GM23338 (cell line): ENCODE measurements at regions not wholly inside any gene's neighbourhood (a gene's known extent, or its start where the extent isn't known, plus 50 kb on each side); places are given as distances from the start of the nearest gene placed in this dataset.

Experiments used
- ATAC-seq: fragments of 200-7000 bp; cut with Tn5 transposase; 3 replicates; pipeline ENCODE4 v1.9.1; 2020
- DNase-seq: peaks from one replicate; pipeline ENCODE4 v3.0.0-alpha.2; 2015; ENCODE audit warnings: low spot score
- H2AFZ ChIP-seq: fragments of 200-600 bp; sonication (generic); 2 replicates; pipeline ENCODE4 v1.8.0; 2016; ENCODE audit warnings: antibody characterized with exemption, mild to moderate bottlenecking, moderate library complexity
- H3F3A ChIP-seq: fragments of 200-600 bp; sonication (generic); replicated peaks from 2 replicates; pipeline ENCODE4 v1.8.0; 2017; ENCODE audit warnings: antibody characterized with exemption, mixed run types, low read depth
- H3K27ac ChIP-seq: fragments of 200-600 bp; sonication (generic); 2 replicates; pipeline ENCODE4 v1.6.1; 2016; ENCODE audit warnings: low read depth
- H3K27me3 ChIP-seq: fragments of 200-600 bp; sonication (generic); 2 replicates; pipeline ENCODE4 v1.8.0; 2016; ENCODE audit warnings: mild to moderate bottlenecking, mixed run types, moderate library complexity; ENCODE audit not compliant: insufficient read depth
- H3K36me3 ChIP-seq: fragments of 200-600 bp; sonication (generic); 2 replicates; pipeline ENCODE4 v1.8.0; 2016; ENCODE audit warnings: mild to moderate bottlenecking; ENCODE audit not compliant: insufficient read depth
- H3K4me1 ChIP-seq: fragments of 200-600 bp; sonication (generic); 2 replicates; pipeline ENCODE4 v1.8.0; 2016; ENCODE audit warnings: mild to moderate bottlenecking, moderate library complexity; ENCODE audit not compliant: insufficient read depth
- H3K4me2 ChIP-seq: fragments of 200-600 bp; sonication (generic); 2 replicates; pipeline ENCODE4 v1.7.1; 2017; ENCODE audit warnings: mixed run types
- H3K4me3 ChIP-seq: fragments of 200-600 bp; sonication (generic); 2 replicates; pipeline ENCODE4 v1.6.1; 2016; ENCODE audit warnings: mixed run types
- H3K79me2 ChIP-seq: fragments of 200-600 bp; sonication (generic); replicated peaks from 2 replicates; pipeline ENCODE4 v1.8.0; 2017; ENCODE audit warnings: mild to moderate bottlenecking; ENCODE audit not compliant: insufficient read depth
- H3K9me2 ChIP-seq: fragments of 200-600 bp; sonication (generic); 2 replicates; pipeline ENCODE4 v1.8.0; 2017; ENCODE audit not compliant: insufficient read depth
- H4K20me1 ChIP-seq: fragments of 200-600 bp; sonication (generic); replicated peaks from 2 replicates; pipeline ENCODE4 v1.8.0; 2017; ENCODE audit warnings: mild to moderate bottlenecking; ENCODE audit not compliant: insufficient read depth
- H3K27ac Mint-ChIP-seq: 2 replicates; pipeline ENCODE4 v1.8.0; 2020; ENCODE audit warnings: inconsistent platforms, mild to moderate bottlenecking, moderate library complexity, mixed read lengths
- H3K27me3 Mint-ChIP-seq: 3 replicates; pipeline ENCODE4 v1.8.0; 2022; ENCODE audit warnings: low read depth, mild to moderate bottlenecking, moderate library complexity, mixed read lengths, inconsistent platforms; ENCODE audit not compliant: insufficient read depth, poor library complexity
- H3K36me3 Mint-ChIP-seq: 3 replicates; pipeline ENCODE4 v1.8.0; 2021; ENCODE audit warnings: low read depth, mild to moderate bottlenecking, inconsistent platforms, moderate library complexity, mixed read lengths
- H3K4me1 Mint-ChIP-seq: 3 replicates; pipeline ENCODE4 v1.8.0; 2020; ENCODE audit warnings: mild to moderate bottlenecking, inconsistent platforms, mixed read lengths
- H3K4me3 Mint-ChIP-seq: 3 replicates; pipeline ENCODE4 v1.8.0; 2021; ENCODE audit warnings: moderate library complexity, mild to moderate bottlenecking, inconsistent platforms, mixed read lengths
- H3K9me3 Mint-ChIP-seq: 3 replicates; pipeline ENCODE4 v1.8.0; 2020; ENCODE audit warnings: moderate library complexity, mild to moderate bottlenecking, inconsistent platforms, mixed read lengths
- ETS1 ChIP-seq: IDR thresholded peaks from 2 replicates; pipeline ENCODE4 v1.6.1; 2016; ENCODE audit warnings: antibody characterized with exemption
- EZH2 ChIP-seq: fragments of 200-600 bp; sonication (generic); IDR thresholded peaks from one replicate; pipeline ENCODE4 v1.8.0; 2017; ENCODE audit warnings: antibody characterized with exemption, mild to moderate bottlenecking, low read depth; ENCODE audit not compliant: unreplicated experiment
- EZH2phosphoT487 ChIP-seq: fragments of 200-600 bp; sonication (generic); IDR thresholded peaks from one replicate; pipeline ENCODE4 v1.8.1; 2018; ENCODE audit warnings: antibody characterized with exemption; ENCODE audit not compliant: unreplicated experiment
- JUNB ChIP-seq: IDR thresholded peaks from one replicate; pipeline ENCODE4 v1.6.1; 2016; ENCODE audit warnings: antibody characterized with exemption; ENCODE audit not compliant: unreplicated experiment
- STAT1 ChIP-seq: IDR thresholded peaks from one replicate; pipeline ENCODE4 v1.6.1; 2016; ENCODE audit warnings: antibody characterized with exemption; ENCODE audit not compliant: unreplicated experiment
- ZNF331 ChIP-seq: fragments of 250-450 bp; sonication (Bioruptor Pico); IDR thresholded peaks from 2 replicates; pipeline ENCODE4 v1.5.0; 2020; ENCODE audit warnings: low read depth, mild to moderate bottlenecking, moderate library complexity
- ZNF462 ChIP-seq: fragments of 250-450 bp; sonication (Bioruptor Pico); IDR thresholded peaks from 2 replicates; pipeline ENCODE4 v1.5.0; 2020; ENCODE audit warnings: mild to moderate bottlenecking, moderate library complexity

- Mint-ChIP-seq H3K36me3 (no peaks in the 10 kb centered on the region), H3K9me3 (no peaks in the 10 kb centered on the region), H3K4me1 (peaks cover 58% of the 10 kb centered on the region), H3K27me3 (peaks cover 9% of the 10 kb centered on the region), H3K27ac (no peak overlapping the region), H3K4me3 (no peak overlapping the region)
- Histone ChIP-seq H3K36me3 (no peaks in the 10 kb centered on the region), H3K4me2 (no peak overlapping the region), H3K27me3 (no peaks in the 10 kb centered on the region), H3K9me2 (peaks cover 8% of the 10 kb centered on the region; the same call in 1 of the 2 replicates), H4K20me1 (no peaks in the 10 kb centered on the region), H3K79me2 (no peaks in the 10 kb centered on the region), H3K4me1 (peaks cover 47% of the 10 kb centered on the region), H3F3A (peaks cover 12% of the 10 kb centered on the region), H3K27ac (no peak overlapping the region), H3K4me3 (no peak overlapping the region), H2AFZ (no peak overlapping the region)
- DNase-seq = no peak
- TF ChIP-seq EZH2phosphoT487 = no peak
- no peak for ATAC-seq
Observed at GRCh38 chr5:157924931-157925729, 66.2 kb upstream of the CLINT1 start.

GRCh38 chr5:157924490-157924889 lies 65.5 kb upstream of the CLINT1 start:
- H3K36me3 ChIP-seq = no peaks in the 10 kb centered on the region
- H3K4me3 ChIP-seq = no peak overlapping the region
- peaks cover 8% of the 10 kb centered on the region; the same call in 1 of the 2 replicates for H3K9me2 ChIP-seq
- Mint-ChIP-seq H3K4me3 (no peak overlapping the region), H3K27me3 (peaks cover 7% of the 10 kb centered on the region), H3K4me1 (peaks cover 63% of the 10 kb centered on the region), H3K27ac (no peak overlapping the region), H3K36me3 (no peaks in the 10 kb centered on the region), H3K9me3 (no peaks in the 10 kb centered on the region)
- 0 out of 2 replicates have a peak overlapping the region, but pooled peaks have one; percentile 23 for H2AFZ ChIP-seq
- no peaks in the 10 kb centered on the region for H3K79me2 ChIP-seq
- H3F3A ChIP-seq = peaks cover 12% of the 10 kb centered on the region
- no peak for DNase-seq
- no peaks in the 10 kb centered on the region for H3K27me3 ChIP-seq
- ATAC-seq = no peak
- no peaks in the 10 kb centered on the region for H4K20me1 ChIP-seq
- no peak overlapping the region for H3K27ac ChIP-seq
- H3K4me1 ChIP-seq = peaks cover 53% of the 10 kb centered on the region
- H3K4me2 ChIP-seq = no peak overlapping the region
- TF ChIP-seq EZH2 = no peak
- TF ChIP-seq ZNF462 (CRISPR knock-in tag) = no peak
- no peak for TF ChIP-seq STAT1
- TF ChIP-seq ETS1 = no peak
- no peak for TF ChIP-seq ZNF331
- TF ChIP-seq JUNB = no peak
